NCI-H2171 treated with DMSO at 0.1 percent for 48 hours (cell line): ENCODE measurements at regions not wholly inside any gene's neighbourhood (a gene's known extent, or its start where the extent isn't known, plus 50 kb on each side); places are given as distances from the start of the nearest gene placed in this dataset.
A peak's percentile ranks its signal among the peaks of the same experiment; 100 is the strongest.

Source experiments
- DNase-seq: peaks from one replicate; lab custom pipeline; 2025; lab: John Stamatoyannopoulos, UW

DNA sequence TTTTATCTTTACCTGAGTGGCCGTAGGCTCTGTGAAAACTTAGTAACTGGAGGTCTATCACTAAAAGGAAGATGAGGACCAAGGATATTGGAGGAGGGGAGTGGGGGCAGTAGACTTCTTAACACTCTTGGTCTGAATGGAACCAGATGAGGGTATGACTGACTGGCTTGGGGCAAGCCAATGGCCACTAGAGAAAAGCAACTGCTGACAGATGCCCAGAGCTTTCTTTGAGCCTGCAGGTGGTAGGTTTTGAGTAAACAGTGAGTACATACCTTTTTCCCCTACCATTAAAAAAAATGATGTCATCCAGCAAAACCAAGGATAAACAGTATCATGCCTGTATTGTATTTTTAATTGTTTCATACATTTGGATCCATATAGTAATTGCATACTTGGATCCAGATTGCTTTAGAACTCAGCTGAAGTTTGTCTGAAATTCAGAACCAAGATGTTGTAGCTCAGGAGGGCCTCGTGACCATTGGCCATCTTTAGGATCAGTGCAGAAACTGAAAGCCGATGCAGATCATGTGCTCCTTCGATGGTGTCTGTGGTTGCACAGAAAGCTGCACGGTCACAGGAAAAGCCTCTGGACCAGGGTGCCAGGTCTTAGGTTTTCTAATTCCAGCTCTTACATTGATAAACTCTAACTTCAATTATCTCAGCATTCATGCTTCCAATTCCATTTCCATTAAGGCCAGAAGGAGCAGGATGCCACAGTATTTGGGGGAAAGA, 131.0 kb downstream of the PDGFRA start:
- no peak for DNase-seq

GRCh38 chr4:54363037-54363436, 133.9 kb downstream of the PDGFRA start:
- no peak for DNase-seq

- DNase-seq, result no peak
Observed at GRCh38 chr4:54365691-54366090, 136.6 kb downstream of the PDGFRA start.

DNA sequence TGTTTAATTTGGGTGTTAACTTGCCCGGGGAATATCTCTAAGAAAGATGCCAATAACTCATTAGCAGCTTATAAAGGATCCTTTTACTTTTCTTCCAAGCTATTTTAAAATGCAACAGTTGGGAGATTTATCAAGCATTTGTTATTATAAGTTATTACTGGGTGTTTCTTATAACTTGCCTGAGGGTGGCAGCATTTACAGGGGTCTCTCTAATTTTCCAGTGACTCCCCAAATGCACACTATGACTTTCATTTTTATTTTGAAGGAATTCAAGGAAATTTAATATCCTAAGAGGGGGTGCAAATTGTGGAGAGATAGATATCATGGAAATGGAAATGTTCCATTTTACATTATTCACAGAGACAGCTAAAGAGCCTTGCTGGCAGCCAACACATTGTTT, 138.0 kb downstream of the PDGFRA start:
- DNase-seq, result no peak

DNA sequence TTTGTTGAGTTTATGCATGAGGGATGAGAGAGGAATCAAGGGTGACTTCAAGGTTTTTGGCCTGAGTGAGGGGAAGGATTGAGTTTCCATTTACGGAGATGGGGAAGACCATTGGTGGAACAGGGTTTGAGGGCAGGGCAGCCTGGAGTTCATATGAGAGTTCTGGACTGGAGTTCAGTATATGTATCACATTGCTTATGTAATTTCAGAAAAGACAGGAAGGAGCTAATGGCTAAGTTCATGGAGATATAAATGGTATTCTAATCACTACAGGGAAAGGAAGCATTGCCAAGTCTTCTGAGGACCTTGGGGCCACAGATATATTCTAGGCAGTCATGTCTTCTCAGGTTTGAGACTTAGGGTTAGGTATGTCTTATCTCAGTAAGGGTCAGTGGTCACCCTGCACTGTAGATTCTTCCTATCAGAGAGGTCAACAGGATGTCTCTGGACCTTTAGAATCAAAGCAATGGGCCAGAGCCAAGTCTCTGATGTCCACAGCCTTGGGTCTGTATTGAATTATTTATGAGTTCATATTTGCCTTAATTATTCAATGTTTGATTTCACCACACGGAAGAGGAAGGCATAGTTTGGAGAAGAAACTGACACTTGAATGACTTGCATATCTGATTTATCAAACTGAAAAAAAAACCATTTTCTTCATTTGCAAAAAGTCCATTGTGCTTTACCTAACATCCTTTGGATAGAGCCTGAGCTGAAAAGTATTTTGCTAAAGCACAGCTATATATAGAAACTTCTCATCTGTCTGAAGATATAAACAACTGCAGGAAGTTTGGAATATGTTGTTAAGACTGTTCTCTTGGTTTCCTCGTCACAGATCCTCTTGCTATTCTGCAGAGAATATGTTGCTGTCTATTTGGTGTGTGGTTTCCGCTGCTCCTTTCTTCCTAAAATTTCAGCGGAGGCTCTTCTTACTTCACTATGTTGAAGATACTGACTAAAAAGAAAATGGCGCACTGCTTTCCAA, 139.5 kb downstream of the PDGFRA start:
- DNase-seq, result no peak

DNA sequence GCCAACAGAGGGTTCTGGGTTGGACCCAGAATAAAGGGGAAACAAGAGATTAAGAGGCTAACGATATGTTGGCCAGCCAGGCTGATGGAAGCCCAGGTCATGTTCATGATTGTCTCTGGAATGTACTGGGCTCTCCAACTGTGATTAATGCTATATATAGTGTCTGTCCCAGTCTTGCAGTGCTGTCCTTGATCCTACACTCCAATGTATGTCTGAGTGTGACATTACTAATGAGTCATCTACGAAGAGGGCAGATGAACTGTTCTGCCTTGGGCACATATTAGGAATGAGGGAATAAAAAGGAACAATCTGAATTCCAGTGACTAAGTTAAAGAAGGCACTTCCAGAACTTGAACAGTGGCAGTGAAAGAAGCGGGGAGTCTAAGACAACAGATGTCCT, 142.1 kb downstream of the PDGFRA start:
- no peak for DNase-seq

DNA sequence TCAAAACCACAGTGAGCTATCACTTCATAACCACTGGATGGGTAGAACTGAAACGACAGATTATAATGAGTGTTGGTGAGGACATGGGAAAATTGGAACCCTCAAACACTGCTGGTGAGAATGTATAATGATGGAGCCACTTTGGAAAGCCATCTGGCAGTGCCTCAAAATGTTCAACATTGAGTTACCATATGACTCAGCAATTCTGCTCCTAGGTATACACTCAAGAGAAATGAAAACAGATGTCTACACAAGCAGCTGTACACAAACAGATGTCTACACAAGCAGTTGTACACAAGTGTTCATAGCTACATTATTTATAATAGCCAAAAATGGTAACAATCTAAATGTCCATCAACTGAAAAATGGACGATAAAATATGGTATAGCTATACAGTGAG, 143.9 kb downstream of the PDGFRA start:
- peak; percentile 66 for DNase-seq

GRCh38 chr4:54373718-54374210, 144.7 kb downstream of the PDGFRA start:
- no peak for DNase-seq

- no peak for DNase-seq
Observed at GRCh38 chr4:54378461-54378860, 149.4 kb downstream of the PDGFRA start.

DNA sequence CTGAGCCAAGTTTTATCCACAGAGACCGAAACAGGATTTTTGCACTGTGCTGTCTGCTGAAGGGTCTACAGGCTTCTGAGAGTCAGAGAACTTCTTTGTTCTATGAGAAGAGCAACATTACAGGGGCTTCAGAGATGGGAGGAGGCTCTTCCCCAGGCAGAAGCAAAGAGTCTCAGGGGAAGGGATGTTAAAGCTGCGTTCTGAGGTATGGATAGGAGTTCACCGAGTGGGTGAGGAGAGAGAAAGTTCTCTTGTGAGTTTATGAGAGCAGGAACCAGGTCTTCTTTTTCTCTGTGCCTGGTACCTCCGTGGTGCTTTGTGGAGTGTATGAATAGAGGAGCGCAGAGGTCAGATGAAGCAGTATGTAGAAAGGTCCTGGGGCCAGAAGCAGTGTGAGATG, 155.1 kb downstream of the PDGFRA start:
- no peak for DNase-seq

- no peak for DNase-seq
Observed at GRCh38 chr4:54384563-54384962, 155.5 kb downstream of the PDGFRA start.

GRCh38 chr4:54386042-54386669, 157.1 kb downstream of the PDGFRA start:
- no peak for DNase-seq

GRCh38 chr4:54386693-54387092, 157.6 kb downstream of the PDGFRA start:
- no peak for DNase-seq

DNA sequence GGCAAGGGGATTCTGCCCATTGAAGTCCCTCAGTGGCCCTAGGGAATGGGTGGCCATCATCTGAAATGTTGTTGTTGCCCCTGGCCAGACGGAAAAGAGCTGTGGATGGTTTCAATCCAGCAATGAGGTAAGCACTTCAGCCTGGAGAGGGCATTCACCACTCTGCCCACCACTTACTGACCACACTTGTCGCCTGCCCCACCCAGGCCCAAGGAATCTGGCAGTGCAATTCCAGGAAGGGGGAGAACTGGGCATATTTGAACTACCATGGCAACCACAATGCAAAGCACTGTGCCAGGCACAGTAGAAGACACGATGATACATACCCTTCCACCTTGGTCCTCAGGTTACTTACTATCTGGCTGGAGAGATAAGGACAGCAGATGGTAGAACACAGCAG, 161.6 kb downstream of the PDGFRA start:
- no peak for DNase-seq

DNA sequence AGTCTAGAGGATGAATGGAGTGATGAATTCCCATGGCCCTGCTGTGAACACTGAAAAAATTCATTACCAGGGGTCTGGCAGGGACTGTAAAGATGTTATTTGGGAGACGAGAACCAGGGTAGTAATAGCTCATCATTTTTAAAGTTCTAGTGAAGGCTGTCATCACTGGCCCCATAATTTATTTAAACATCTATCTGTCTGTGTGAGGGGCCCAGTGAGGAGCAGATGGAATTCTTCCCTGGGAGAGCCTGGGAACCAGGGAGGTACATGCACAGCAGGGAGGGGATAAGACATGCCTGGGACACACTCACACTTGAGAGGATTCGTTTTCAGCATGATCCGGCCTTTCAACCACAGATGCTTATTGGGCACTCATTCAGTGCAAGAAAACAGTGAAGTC, 162.0 kb downstream of the PDGFRA start:
- peak; percentile 47 for DNase-seq

DNA sequence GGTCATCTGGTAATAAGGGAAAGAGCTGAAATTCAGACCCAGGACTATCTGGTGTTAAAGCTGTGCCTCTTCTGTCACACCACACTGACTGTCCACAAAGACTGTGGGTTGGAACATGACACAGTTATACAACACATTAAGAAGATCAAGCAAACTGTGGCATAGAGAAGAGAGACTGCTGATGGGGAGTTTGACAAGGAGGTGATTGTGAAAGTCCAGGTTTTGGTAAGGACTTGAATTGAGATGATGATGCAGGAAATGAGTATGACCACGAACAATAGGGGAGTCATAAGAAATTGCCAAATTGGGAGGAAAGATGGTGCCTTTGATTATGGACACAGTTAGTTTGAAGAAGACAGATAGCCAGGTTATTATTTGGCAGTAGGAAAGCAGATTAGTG, 163.4 kb downstream of the PDGFRA start:
- no peak for DNase-seq

DNA sequence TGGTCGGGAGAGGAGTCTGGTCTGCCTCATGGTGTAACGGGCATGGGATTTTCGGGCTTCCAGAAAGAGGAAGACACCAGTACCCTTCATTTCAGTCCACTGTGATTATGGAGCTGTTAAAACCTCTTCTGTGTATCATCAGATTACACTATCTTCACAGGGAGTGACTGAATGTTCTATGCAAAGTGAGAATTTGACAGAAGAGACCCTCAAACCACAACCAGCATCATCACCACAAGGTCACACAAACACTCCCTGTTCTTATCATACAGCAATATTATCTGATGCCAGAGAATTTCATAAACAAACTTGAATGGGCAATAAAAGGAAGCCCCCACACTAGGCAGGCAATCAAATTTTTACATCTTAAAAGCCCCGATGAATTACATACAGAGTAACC, 164.2 kb downstream of the PDGFRA start:
- no peak for DNase-seq

- no peak for DNase-seq
Observed at GRCh38 chr4:54395013-54395527, 166.0 kb downstream of the PDGFRA start.

GRCh38 chr4:54400188-54400587, 171.1 kb downstream of the PDGFRA start:
- DNase-seq, result no peak

DNA sequence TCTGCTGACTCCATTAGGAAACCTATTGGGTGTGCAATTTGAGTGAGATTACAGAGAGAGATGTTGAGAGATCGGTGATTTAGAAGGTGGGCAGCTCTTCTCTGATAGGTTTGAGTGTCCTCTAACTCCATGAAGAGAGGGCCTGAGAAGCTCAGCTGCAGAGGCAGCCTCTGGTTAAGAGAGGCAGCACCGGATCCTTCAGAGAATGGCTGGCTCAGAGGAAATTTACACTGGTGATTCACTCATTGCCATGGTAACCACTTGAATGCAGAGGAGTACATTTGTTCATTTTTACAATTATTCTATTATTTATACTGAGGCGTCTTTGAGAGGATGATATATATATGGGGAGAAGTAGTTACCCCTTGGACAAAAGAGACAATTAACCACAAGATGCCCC, 171.7 kb downstream of the PDGFRA start:
- DNase-seq, result no peak

- DNase-seq, result no peak
Observed at GRCh38 chr4:54402880-54403480, 173.9 kb downstream of the PDGFRA start.
